ENCODE measurements at regions not wholly inside any gene's neighbourhood (a gene's known extent, or its start where the extent isn't known, plus 50 kb on each side); places are given as distances from the start of the nearest gene placed in this dataset.

DNA sequence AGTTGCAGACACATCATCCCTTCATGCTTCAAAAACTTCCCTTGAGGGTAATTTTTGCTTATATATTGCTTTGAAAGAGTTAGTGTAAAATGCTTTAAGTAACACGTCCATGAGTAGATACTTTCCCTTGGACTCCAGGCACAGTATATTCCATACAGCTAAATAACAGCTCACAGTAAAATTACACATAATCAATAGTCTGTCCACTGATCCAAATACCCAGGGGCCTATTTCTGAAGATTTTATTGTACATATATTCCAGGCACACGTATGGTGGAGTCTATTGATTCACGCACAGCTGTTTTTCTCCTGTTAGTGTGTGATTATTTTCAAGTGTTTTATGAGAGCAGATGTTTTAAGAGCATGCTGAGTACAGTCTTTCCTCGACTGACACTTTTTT is 223.7 kb upstream of the GRAMD2B start:
- H3K4me3 ChIP-seq (ENCODE audit: low read depth, low read length): no peak overlapping the region
- DNase-seq (ENCODE audit: low read depth): no peak
- TF ChIP-seq, protein P1, sequence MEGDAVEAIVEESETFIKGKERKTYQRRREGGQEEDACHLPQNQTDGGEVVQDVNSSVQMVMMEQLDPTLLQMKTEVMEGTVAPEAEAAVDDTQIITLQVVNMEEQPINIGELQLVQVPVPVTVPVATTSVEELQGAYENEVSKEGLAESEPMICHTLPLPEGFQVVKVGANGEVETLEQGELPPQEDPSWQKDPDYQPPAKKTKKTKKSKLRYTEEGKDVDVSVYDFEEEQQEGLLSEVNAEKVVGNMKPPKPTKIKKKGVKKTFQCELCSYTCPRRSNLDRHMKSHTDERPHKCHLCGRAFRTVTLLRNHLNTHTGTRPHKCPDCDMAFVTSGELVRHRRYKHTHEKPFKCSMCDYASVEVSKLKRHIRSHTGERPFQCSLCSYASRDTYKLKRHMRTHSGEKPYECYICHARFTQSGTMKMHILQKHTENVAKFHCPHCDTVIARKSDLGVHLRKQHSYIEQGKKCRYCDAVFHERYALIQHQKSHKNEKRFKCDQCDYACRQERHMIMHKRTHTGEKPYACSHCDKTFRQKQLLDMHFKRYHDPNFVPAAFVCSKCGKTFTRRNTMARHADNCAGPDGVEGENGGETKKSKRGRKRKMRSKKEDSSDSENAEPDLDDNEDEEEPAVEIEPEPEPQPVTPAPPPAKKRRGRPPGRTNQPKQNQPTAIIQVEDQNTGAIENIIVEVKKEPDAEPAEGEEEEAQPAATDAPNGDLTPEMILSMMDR (IDR thresholded peaks at IDR 0.05; ENCODE audit: control insufficient read depth, extremely low read depth, insufficient read depth): no peak

DNA sequence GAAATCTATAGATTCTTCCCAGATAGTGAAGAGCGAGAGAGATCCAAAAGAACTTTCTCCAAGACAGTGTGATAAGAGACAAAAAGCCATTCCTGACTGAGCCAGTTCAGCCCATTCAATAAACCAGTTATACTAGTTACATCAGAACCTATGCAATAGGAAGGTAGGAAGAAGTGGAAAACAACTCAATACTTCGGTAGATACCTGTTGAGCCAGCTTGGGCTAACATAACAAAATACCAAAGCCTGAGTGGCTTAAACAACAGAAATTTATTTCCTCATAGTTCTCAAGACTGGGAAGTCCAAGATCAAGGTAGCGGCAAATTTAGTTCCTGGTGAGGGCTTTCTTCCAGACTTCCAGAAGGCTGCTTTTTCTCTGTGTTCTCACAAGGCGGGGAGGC is 214.5 kb upstream of the GRAMD2B start:
- TF ChIP-seq, protein P1 (IDR thresholded peaks at IDR 0.05; ENCODE audit: control insufficient read depth, extremely low read depth, insufficient read depth): no peak
- peak; percentile 10 for DNase-seq (ENCODE audit: low read depth)

DNA sequence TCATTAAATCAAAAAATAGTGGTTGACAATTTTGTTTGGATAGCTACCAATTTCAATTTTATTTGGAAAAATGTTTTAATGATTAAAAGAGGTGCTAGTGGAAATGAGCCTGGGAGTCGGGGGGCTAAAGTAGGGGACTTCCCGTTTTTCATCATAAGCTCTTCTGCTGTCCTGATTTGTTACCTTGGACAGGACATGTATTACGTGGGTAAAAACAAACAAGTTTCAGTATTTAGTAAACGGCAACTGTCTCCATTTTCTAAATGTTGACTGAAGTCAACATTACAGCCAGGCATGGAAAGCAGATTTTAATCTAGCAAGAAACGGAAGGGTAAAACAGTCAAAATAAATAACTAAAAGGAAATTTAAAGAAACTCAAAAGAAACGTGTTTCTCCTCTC is 212.3 kb upstream of the GRAMD2B start:
- DNase-seq (ENCODE audit: low read depth): no peak
- no peak overlapping the region for H3K4me3 ChIP-seq (ENCODE audit: low read depth, low read length)
- TF ChIP-seq, protein P1 (IDR thresholded peaks at IDR 0.05; ENCODE audit: control insufficient read depth, extremely low read depth, insufficient read depth): no peak

More for the DNA sequence above, 214.5 kb upstream of the GRAMD2B start:
- H3K4me3 ChIP-seq (ENCODE audit: low read depth, low read length): no peak overlapping the region

DNA sequence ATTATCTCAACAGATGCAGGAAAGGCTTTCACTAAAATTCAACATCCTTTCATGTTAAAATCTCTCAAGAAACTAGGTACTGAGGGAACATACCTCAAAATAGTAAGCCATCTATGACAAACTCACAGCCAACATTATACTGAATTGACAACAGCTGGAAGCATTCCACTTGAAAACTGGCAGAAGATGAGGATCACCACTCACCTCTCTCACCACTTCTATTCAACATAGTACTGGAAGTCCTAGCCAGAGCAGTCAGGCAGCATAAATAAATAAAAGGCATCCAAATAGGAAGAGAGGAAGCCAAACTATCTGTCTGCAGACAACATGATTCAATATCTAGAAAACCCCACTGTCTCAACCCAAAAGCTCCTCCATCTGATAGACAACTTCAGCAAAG is 203.6 kb upstream of the GRAMD2B start:
- TF ChIP-seq, protein P1 (IDR thresholded peaks at IDR 0.05; ENCODE audit: control insufficient read depth, extremely low read depth, insufficient read depth): no peak
- no peak overlapping the region for H3K4me3 ChIP-seq (ENCODE audit: low read depth, low read length)
- DNase-seq (ENCODE audit: low read depth): no peak

DNA sequence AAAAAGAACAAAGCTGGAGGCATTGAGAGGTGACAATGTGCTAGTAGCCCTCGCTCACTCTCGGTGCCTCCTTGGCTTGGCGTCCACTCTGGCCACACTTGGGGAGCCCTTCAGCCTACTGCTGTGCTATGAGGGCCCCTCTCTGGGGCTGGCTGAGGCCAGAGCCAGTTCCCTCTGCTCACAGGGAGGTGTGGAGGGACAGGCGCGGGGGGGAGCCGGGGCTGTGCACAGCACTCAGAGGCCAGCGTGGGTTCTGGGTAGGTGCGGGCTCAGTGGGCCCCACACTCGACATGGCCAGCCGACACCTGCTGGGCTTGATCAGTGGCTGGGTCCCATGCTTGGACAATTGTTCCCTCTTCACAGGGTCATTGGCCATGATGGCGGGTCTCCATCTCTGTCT is 202.5 kb upstream of the GRAMD2B start:
- H3K4me3 ChIP-seq (ENCODE audit: low read depth, low read length): no peak overlapping the region
- TF ChIP-seq, protein P1 (IDR thresholded peaks at IDR 0.05; ENCODE audit: control insufficient read depth, extremely low read depth, insufficient read depth): no peak
- no peak for DNase-seq (ENCODE audit: low read depth)

DNA sequence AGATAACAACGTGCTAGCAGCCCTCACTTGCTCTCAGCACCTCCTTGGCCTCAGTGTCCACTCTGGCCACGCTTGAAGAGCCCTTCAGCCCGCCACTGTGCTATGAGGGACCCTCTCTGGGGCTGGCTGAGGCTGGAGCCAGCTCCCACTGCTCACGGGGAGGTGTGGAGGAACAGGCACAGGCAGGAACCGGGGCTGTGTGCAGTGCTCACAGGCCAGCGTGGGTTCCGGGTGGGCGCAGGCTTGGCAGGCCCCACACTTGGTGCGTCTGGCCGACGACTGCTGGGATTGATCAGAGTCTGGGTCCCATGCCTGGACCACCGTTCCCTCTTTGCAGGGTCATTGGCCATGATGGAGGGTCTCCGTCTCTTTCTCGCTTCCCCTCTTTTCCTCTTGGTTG is 194.3 kb upstream of the GRAMD2B start:
- DNase-seq (ENCODE audit: low read depth): no peak
- TF ChIP-seq, protein P1 (IDR thresholded peaks at IDR 0.05; ENCODE audit: control insufficient read depth, extremely low read depth, insufficient read depth): no peak

DNA sequence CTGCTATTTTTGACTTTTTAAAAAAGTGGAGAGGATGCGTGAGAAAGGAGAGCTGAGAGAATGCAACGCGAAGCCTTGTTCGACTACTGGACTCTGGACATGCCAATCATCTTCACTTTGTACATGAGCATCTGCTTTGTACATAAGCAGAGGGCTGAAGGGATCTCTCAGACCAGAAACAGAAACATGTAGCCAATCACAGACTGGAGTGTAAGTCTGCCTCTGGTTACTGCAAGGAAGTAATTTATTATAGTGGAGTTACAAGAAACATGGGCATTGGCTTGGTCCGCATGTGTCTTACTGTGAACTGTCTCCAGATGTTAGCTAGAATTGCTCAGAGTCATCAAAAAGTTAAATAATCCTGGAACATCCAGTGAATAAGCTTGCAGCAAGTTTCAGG is 190.0 kb upstream of the GRAMD2B start:
- no peak overlapping the region for H3K4me3 ChIP-seq (ENCODE audit: low read depth, low read length)
- TF ChIP-seq, protein P1 (IDR thresholded peaks at IDR 0.05; ENCODE audit: control insufficient read depth, extremely low read depth, insufficient read depth): no peak
- DNase-seq (ENCODE audit: low read depth): no peak

More for the DNA sequence above, 194.3 kb upstream of the GRAMD2B start:
- no peak overlapping the region for H3K4me3 ChIP-seq (ENCODE audit: low read depth, low read length)

All from LNCaP clone FGC (cell line).